GM12878 (cell line): ENCODE measurements at regions not wholly inside any gene's neighbourhood (a gene's known extent, or its start where the extent isn't known, plus 50 kb on each side); places are given as distances from the start of the nearest gene placed in this dataset.

Source experiments
- BHLHE40 ChIP-seq, 2 experiments: fragments of 450-650 bp in 1 of 2; IDR thresholded peaks; 2 replicates each; pipeline ENCODE4 v1.6.1; 2011 to 2017; ENCODE audit warnings: low read depth in 2 of 2, borderline replicate concordance in 1 of 2, improper control_type of control experiment in 1 of 2, low read length in 1 of 2, mild to moderate bottlenecking in 1 of 2
- BMI1 ChIP-seq: fragments of 450-650 bp; IDR thresholded peaks from 2 replicates; pipeline ENCODE4 v1.6.1; 2016; ENCODE audit warnings: mild to moderate bottlenecking, moderate library complexity, borderline replicate concordance
- KDM1A ChIP-seq: fragments of 200-600 bp; sonication (generic); IDR thresholded peaks from 2 replicates; pipeline ENCODE4 v1.6.1; 2016; ENCODE audit warnings: borderline replicate concordance
- RB1 ChIP-seq: fragments of 450-650 bp; formaldehyde crosslinking; IDR thresholded peaks from 2 replicates; pipeline ENCODE4 v1.6.1; 2017; ENCODE audit warnings: mild to moderate bottlenecking, borderline replicate concordance
- SMC3 ChIP-seq: IDR thresholded peaks from 2 replicates; pipeline ENCODE4 v1.6.1; 2011; ENCODE audit warnings: low read length, improper control_type of control experiment, borderline replicate concordance
- SP1 ChIP-seq: IDR thresholded peaks from one replicate; pipeline ENCODE4 v1.6.1; 2011; ENCODE audit warnings: low read depth, low read length
- SPI1 ChIP-seq: IDR thresholded peaks from 2 replicates; pipeline ENCODE4 v1.6.1; 2011; ENCODE audit warnings: low read depth, mild to moderate bottlenecking, low read length, moderate library complexity, borderline replicate concordance; ENCODE audit not compliant: insufficient read depth
- SREBF2 ChIP-seq: IDR thresholded peaks from 2 replicates; pipeline ENCODE4 v1.6.1; 2012; ENCODE audit warnings: mild to moderate bottlenecking, low read length
- STAT1 ChIP-seq: fragments of 450-650 bp; conservative IDR thresholded peaks from 2 replicates; pipeline ENCODE4 v1.6.1; 2014; ENCODE audit warnings: antibody characterized with exemption, mild to moderate bottlenecking
- TF ChIP-seq, protein P1 (sequence below): fragments of 450-650 bp; formaldehyde crosslinking; IDR thresholded peaks from 2 replicates; pipeline ENCODE4 v1.5.0; 2022; ENCODE audit warnings: mild to moderate bottlenecking, missing genetic modification characterization
- TF ChIP-seq, protein P2 (sequence below): IDR thresholded peaks from 2 replicates; pipeline ENCODE4 v1.6.1; 2012; ENCODE audit warnings: low read depth, low read length, improper control_type of control experiment
- TF ChIP-seq, protein P3 (sequence below), 3 experiments: IDR thresholded peaks in 2 of 3; conservative IDR thresholded peaks in 1 of 3; 2 replicates each; pipeline ENCODE4 v1.5.1; 2011; ENCODE audit warnings: low read depth in 3 of 3, low read length in 3 of 3, mild to moderate bottlenecking in 3 of 3, control low read depth in 2 of 3, moderate library complexity in 2 of 3, inconsistent platforms in 1 of 3, mixed read lengths in 1 of 3; ENCODE audit not compliant: control insufficient read depth in 2 of 3, insufficient read depth in 1 of 3; ENCODE audit errors: extremely low read depth in 1 of 3
- TF ChIP-seq, protein P4 (sequence below): IDR thresholded peaks from 2 replicates; pipeline ENCODE4 v1.6.1; 2012; ENCODE audit warnings: mild to moderate bottlenecking, low read depth, low read length

DNA sequence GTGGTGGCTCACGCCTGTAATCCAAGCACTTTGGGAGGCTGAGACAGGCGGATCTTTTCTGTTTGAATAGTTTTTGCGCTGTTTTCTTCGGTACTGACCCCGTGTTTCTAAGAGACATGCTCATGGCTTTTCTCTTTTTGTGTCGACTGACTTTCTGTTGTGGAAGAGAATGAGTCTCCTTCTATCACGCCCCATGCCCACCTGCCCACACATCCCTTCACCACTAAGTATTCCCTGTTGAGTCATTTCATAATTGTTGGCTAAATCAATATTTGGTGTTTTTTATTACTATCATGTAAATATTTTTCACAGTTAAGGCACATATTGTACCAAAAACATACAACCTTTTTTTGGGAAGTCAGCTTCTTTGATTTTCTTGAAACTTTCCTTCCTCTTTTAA lies 198.8 kb upstream of the TWIST2 start:
- TF ChIP-seq SPI1: no peak
- TF ChIP-seq SMC3: no peak
- no peak for TF ChIP-seq RB1
- no peak for TF ChIP-seq SP1
- TF ChIP-seq STAT1: no peak
- TF ChIP-seq, protein P1, sequence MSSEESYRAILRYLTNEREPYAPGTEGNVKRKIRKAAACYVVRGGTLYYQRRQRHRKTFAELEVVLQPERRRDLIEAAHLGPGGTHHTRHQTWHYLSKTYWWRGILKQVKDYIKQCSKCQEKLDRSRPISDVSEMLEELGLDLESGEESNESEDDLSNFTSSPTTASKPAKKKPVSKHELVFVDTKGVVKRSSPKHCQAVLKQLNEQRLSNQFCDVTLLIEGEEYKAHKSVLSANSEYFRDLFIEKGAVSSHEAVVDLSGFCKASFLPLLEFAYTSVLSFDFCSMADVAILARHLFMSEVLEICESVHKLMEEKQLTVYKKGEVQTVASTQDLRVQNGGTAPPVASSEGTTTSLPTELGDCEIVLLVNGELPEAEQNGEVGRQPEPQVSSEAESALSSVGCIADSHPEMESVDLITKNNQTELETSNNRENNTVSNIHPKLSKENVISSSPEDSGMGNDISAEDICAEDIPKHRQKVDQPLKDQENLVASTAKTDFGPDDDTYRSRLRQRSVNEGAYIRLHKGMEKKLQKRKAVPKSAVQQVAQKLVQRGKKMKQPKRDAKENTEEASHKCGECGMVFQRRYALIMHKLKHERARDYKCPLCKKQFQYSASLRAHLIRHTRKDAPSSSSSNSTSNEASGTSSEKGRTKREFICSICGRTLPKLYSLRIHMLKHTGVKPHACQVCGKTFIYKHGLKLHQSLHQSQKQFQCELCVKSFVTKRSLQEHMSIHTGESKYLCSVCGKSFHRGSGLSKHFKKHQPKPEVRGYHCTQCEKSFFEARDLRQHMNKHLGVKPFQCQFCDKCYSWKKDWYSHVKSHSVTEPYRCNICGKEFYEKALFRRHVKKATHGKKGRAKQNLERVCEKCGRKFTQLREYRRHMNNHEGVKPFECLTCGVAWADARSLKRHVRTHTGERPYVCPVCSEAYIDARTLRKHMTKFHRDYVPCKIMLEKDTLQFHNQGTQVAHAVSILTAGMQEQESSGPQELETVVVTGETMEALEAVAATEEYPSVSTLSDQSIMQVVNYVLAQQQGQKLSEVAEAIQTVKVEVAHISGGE (CRISPR knock-in tag): no peak
- TF ChIP-seq, protein P2, sequence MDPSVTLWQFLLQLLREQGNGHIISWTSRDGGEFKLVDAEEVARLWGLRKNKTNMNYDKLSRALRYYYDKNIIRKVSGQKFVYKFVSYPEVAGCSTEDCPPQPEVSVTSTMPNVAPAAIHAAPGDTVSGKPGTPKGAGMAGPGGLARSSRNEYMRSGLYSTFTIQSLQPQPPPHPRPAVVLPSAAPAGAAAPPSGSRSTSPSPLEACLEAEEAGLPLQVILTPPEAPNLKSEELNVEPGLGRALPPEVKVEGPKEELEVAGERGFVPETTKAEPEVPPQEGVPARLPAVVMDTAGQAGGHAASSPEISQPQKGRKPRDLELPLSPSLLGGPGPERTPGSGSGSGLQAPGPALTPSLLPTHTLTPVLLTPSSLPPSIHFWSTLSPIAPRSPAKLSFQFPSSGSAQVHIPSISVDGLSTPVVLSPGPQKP: no peak
- TF ChIP-seq, protein P3, sequence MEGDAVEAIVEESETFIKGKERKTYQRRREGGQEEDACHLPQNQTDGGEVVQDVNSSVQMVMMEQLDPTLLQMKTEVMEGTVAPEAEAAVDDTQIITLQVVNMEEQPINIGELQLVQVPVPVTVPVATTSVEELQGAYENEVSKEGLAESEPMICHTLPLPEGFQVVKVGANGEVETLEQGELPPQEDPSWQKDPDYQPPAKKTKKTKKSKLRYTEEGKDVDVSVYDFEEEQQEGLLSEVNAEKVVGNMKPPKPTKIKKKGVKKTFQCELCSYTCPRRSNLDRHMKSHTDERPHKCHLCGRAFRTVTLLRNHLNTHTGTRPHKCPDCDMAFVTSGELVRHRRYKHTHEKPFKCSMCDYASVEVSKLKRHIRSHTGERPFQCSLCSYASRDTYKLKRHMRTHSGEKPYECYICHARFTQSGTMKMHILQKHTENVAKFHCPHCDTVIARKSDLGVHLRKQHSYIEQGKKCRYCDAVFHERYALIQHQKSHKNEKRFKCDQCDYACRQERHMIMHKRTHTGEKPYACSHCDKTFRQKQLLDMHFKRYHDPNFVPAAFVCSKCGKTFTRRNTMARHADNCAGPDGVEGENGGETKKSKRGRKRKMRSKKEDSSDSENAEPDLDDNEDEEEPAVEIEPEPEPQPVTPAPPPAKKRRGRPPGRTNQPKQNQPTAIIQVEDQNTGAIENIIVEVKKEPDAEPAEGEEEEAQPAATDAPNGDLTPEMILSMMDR (IDR thresholded peaks at IDR 0.05 in 2 of 3, conservative IDR thresholded peaks at IDR 0.05 in 1 of 3; ENCODE audit: control insufficient read depth in 2 of 3, extremely low read depth in 1 of 3, insufficient read depth in 1 of 3, low read depth in 3 of 3, low read length in 3 of 3): no peak
- no peak for TF ChIP-seq KDM1A
- no peak for TF ChIP-seq SREBF2
- TF ChIP-seq, protein P4, sequence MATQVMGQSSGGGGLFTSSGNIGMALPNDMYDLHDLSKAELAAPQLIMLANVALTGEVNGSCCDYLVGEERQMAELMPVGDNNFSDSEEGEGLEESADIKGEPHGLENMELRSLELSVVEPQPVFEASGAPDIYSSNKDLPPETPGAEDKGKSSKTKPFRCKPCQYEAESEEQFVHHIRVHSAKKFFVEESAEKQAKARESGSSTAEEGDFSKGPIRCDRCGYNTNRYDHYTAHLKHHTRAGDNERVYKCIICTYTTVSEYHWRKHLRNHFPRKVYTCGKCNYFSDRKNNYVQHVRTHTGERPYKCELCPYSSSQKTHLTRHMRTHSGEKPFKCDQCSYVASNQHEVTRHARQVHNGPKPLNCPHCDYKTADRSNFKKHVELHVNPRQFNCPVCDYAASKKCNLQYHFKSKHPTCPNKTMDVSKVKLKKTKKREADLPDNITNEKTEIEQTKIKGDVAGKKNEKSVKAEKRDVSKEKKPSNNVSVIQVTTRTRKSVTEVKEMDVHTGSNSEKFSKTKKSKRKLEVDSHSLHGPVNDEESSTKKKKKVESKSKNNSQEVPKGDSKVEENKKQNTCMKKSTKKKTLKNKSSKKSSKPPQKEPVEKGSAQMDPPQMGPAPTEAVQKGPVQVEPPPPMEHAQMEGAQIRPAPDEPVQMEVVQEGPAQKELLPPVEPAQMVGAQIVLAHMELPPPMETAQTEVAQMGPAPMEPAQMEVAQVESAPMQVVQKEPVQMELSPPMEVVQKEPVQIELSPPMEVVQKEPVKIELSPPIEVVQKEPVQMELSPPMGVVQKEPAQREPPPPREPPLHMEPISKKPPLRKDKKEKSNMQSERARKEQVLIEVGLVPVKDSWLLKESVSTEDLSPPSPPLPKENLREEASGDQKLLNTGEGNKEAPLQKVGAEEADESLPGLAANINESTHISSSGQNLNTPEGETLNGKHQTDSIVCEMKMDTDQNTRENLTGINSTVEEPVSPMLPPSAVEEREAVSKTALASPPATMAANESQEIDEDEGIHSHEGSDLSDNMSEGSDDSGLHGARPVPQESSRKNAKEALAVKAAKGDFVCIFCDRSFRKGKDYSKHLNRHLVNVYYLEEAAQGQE: no peak
- no peak for TF ChIP-seq BMI1
- no peak for TF ChIP-seq BHLHE40 (IDR thresholded peaks at IDR 0.05; ENCODE audit: borderline replicate concordance in 1 of 2, low read depth in 2 of 2, low read length in 1 of 2)
